Gastrocnemius medialis (tissue), 4 donors: ENCODE measurements at regions not wholly inside any gene's neighbourhood (a gene's known extent, or its start where the extent isn't known, plus 50 kb on each side); places are given as distances from the start of the nearest gene placed in this dataset.

Experiments used
- ATAC-seq, 2 donors: fragments of 150-250 bp; one replicate each; pipeline ENCODE4 v1.9.1; 2016
- DNase-seq, 2 donors: peaks; one replicate each; pipeline ENCODE4 v3.0.0-alpha.2; 2019
- H3K27ac ChIP-seq, 4 donors: fragments of 200-600 bp; sonication (generic); 1 replicate in 1 of 4; 2 replicates in 3 of 4; pipeline ENCODE4 v1.5.1; 2016 to 2018; ENCODE audit warnings: mild to moderate bottlenecking in 2 of 4, moderate library complexity in 1 of 4
- H3K27me3 ChIP-seq, 3 donors: fragments of 200-600 bp; sonication (generic) in 2 of 3; 1 replicate in 1 of 3; 2 replicates in 2 of 3; pipeline versions ENCODE4 v1.5.1 to v1.6.0; 2016 to 2019; ENCODE audit warnings: mild to moderate bottlenecking in 1 of 3, moderate library complexity in 1 of 3
- H3K36me3 ChIP-seq, 2 donors: fragments of 200-600 bp; sonication (generic) in 1 of 2; one replicate each; pipeline ENCODE4 v1.5.1; 2017 to 2018
- H3K4me1 ChIP-seq, 2 donors: fragments of 200-600 bp; sonication (generic) in 1 of 2; one replicate each; pipeline ENCODE4 v1.5.1; 2016 to 2017; ENCODE audit warnings: mild to moderate bottlenecking in 2 of 2
- H3K4me3 ChIP-seq, 4 donors: fragments of 200-600 bp; sonication (generic) in 3 of 4; 1 replicate in 1 of 4; 2 replicates in 3 of 4; pipeline ENCODE4 v1.5.1; 2016 to 2019; ENCODE audit warnings: mild to moderate bottlenecking in 2 of 4
- H3K9me3 ChIP-seq, 3 donors: fragments of 200-600 bp; sonication (generic) in 2 of 3; 1 replicate in 1 of 3; 2 replicates in 2 of 3; pipeline ENCODE4 v1.5.1; 2016 to 2019
- CTCF ChIP-seq, 5 experiments: fragments of 450-650 bp in 3 of 5; fragments of 200-600 bp in 2 of 5; sonication (generic) in 2 of 5; IDR thresholded peaks in 4 of 5; conservative IDR thresholded peaks in 1 of 5; 1 replicate in 4 of 5; 2 replicates in 1 of 5; pipeline ENCODE4 v1.5.1; 2016 to 2019; ENCODE audit warnings: antibody characterized with exemption in 5 of 5, mild to moderate bottlenecking in 3 of 5, moderate library complexity in 3 of 5
- POLR2A ChIP-seq, 2 donors: fragments of 450-650 bp; IDR thresholded peaks; one replicate each; pipeline ENCODE4 v1.6.1; 2017; ENCODE audit warnings: antibody characterized with exemption in 2 of 2, mild to moderate bottlenecking in 2 of 2, moderate library complexity in 2 of 2
- in situ Hi-C, 4 donors: fragments of 200-750 bp; cut with MboI; loops; one replicate each; pipeline versions ENCODE4 v1.15.0 to v1.8.0; 2017; ENCODE audit warnings: low sequenced_read_pairs in 4 of 4
- intact Hi-C: fragments of 100-400 bp; cut with DNase I; formaldehyde crosslinking; loops from one replicate; pipeline ENCODE4 v1.15.1; 2023; ENCODE audit warnings: low total_unique reads

- H3K27me3 ChIP-seq, result no peaks in the 10 kb centered on the region
- in situ Hi-C loops (no loop called here), intact Hi-C loops (no loop called here)
- H3K36me3 ChIP-seq, result no peaks in the 10 kb centered on the region
- TF ChIP-seq POLR2A (IDR thresholded peaks at IDR 0.05) (no peak), CTCF (IDR thresholded peaks at IDR 0.05 in 4 of 5, conservative IDR thresholded peaks at IDR 0.05 in 1 of 5) (no peak)
- DNase-seq (no peak), ATAC-seq (no peak)
- H3K27ac ChIP-seq, result no peak overlapping the region
- H3K4me1 ChIP-seq, result no peaks in the 10 kb centered on the region
- no peak overlapping the region for H3K4me3 ChIP-seq
- no peaks in the 10 kb centered on the region for H3K9me3 ChIP-seq
Measured at GRCh38 chr3:144643771-144644198, 672.2 kb downstream of the DIPK2A start.

GRCh38 chr3:144645300-144645699 is 673.7 kb downstream of the DIPK2A start:
- intact Hi-C loops (no loop called here), in situ Hi-C loops (no loop called here)
- Histone ChIP-seq H3K4me1 (no peaks in the 10 kb centered on the region), H3K27ac (no peak overlapping the region), H3K27me3 (no peaks in the 10 kb centered on the region), H3K9me3 (no peaks in the 10 kb centered on the region), H3K36me3 (no peaks in the 10 kb centered on the region), H3K4me3 (no peak overlapping the region)
- ATAC-seq (no peak), DNase-seq (no peak)
- TF ChIP-seq POLR2A (IDR thresholded peaks at IDR 0.05), result no peak
- no peak for TF ChIP-seq CTCF (IDR thresholded peaks at IDR 0.05 in 4 of 5, conservative IDR thresholded peaks at IDR 0.05 in 1 of 5)

- in situ Hi-C loops, result no loop called here
Measured at GRCh38 chr3:144650380-144650779, 678.8 kb downstream of the DIPK2A start.

GRCh38 chr3:144652573-144652972 is 681.0 kb downstream of the DIPK2A start:
- H3K9me3 ChIP-seq, result no peaks in the 10 kb centered on the region
- H3K4me1 ChIP-seq, result no peaks in the 10 kb centered on the region
- no peaks in the 10 kb centered on the region for H3K36me3 ChIP-seq
- H3K27me3 ChIP-seq, result no peaks in the 10 kb centered on the region
- ATAC-seq, result no peak
- intact Hi-C loops (no loop called here), in situ Hi-C loops (no loop called here)
- no peak overlapping the region for H3K27ac ChIP-seq
- TF ChIP-seq CTCF (IDR thresholded peaks at IDR 0.05 in 4 of 5, conservative IDR thresholded peaks at IDR 0.05 in 1 of 5) (no peak), POLR2A (IDR thresholded peaks at IDR 0.05) (no peak)
- no peak for DNase-seq
- H3K4me3 ChIP-seq, result no peak overlapping the region

More at GRCh38 chr3:144650380-144650779, 678.8 kb downstream of the DIPK2A start:
- TF ChIP-seq CTCF (IDR thresholded peaks at IDR 0.05 in 4 of 5, conservative IDR thresholded peaks at IDR 0.05 in 1 of 5) (no peak), POLR2A (IDR thresholded peaks at IDR 0.05) (no peak)
- no peaks in the 10 kb centered on the region for H3K27me3 ChIP-seq
- ATAC-seq, result no peak
- intact Hi-C loops, result no loop called here
- H3K4me3 ChIP-seq, result no peak overlapping the region
- no peaks in the 10 kb centered on the region for H3K36me3 ChIP-seq
- no peak for DNase-seq
- no peaks in the 10 kb centered on the region for H3K4me1 ChIP-seq
- no peaks in the 10 kb centered on the region for H3K9me3 ChIP-seq
- H3K27ac ChIP-seq, result no peak overlapping the region

- TF ChIP-seq POLR2A (IDR thresholded peaks at IDR 0.05) (no peak), CTCF (IDR thresholded peaks at IDR 0.05 in 4 of 5, conservative IDR thresholded peaks at IDR 0.05 in 1 of 5) (no peak)
- H3K4me1 ChIP-seq, result no peaks in the 10 kb centered on the region
- no peaks in the 10 kb centered on the region for H3K9me3 ChIP-seq
- H3K4me3 ChIP-seq, result no peak overlapping the region
- in situ Hi-C loops (no loop called here), intact Hi-C loops (no loop called here)
- DNase-seq (no peak), ATAC-seq (no peak)
- no peaks in the 10 kb centered on the region for H3K36me3 ChIP-seq
- H3K27ac ChIP-seq, result no peak overlapping the region
- H3K27me3 ChIP-seq, result no peaks in the 10 kb centered on the region
Measured at GRCh38 chr3:144655423-144655822, 683.8 kb downstream of the DIPK2A start.
